Type B pancreatic cell (in vitro differentiated cells): ENCODE measurements at regions not wholly inside any gene's neighbourhood (a gene's known extent, or its start where the extent isn't known, plus 50 kb on each side); places are given as distances from the start of the nearest gene placed in this dataset.
"Not testable (repeated sequence)": the region's sequence is repeated elsewhere in the genome, so short reads cannot be mapped to it uniquely, and the experiment has no call there.

Experiments
- DNase-seq: peaks from one replicate; pipeline ENCODE4 v3.0.0; 2021; ENCODE audit warnings: mixed read lengths; ENCODE audit not compliant: unreplicated experiment; ENCODE audit errors: extremely low spot score
- H3K27ac Mint-ChIP-seq: 2 replicates; pipeline ENCODE4 v1.8.0; 2021; ENCODE audit warnings: mild to moderate bottlenecking, mixed read lengths
- H3K27me3 Mint-ChIP-seq: 2 replicates; pipeline ENCODE4 v1.8.0; 2021; ENCODE audit warnings: mixed read lengths
- H3K36me3 Mint-ChIP-seq: 2 replicates; pipeline ENCODE4 v1.8.0; 2021; ENCODE audit warnings: mixed read lengths
- H3K4me1 Mint-ChIP-seq: one replicate; pipeline ENCODE4 v1.8.0; 2021; ENCODE audit warnings: mixed read lengths; ENCODE audit not compliant: unreplicated experiment
- H3K4me3 Mint-ChIP-seq: 2 replicates; pipeline ENCODE4 v1.8.0; 2021; ENCODE audit warnings: mild to moderate bottlenecking, mixed read lengths
- H3K9me3 Mint-ChIP-seq: 2 replicates; pipeline ENCODE4 v1.8.0; 2021; ENCODE audit warnings: mixed read lengths
- TF ChIP-seq, protein P1 (sequence below): fragments of 200-600 bp; sonication (generic); conservative IDR thresholded peaks from 2 replicates; pipeline ENCODE4 v1.5.0; 2021; ENCODE audit warnings: antibody characterized with exemption, mild to moderate bottlenecking

DNA sequence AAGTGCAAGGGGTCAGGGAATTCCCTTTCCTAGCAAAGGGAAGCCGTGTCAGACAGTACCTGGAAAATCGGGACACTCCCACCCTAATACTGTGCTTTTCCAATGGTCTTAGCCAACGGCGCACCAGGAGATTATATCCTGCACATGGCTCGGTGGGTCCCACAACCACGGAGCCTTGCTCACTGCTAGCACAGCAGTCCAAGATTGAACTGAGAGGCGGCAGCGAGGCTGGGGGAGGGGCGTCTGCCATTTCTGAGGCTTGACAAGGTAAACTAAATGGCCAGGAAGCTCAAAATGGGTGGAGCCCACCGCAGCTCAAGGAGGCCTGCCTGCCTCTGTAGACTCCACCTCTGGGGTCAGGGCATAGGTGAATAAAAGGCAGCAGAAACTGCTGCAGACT, 76.5 kb upstream of the LINC00632 start:
- H3K4me1 Mint-ChIP-seq, H3K27me3 Mint-ChIP-seq, H3K9me3 Mint-ChIP-seq, H3K27ac Mint-ChIP-seq, H3K4me3 Mint-ChIP-seq, H3K36me3 Mint-ChIP-seq, DNase-seq: not testable (repeated sequence)

DNA sequence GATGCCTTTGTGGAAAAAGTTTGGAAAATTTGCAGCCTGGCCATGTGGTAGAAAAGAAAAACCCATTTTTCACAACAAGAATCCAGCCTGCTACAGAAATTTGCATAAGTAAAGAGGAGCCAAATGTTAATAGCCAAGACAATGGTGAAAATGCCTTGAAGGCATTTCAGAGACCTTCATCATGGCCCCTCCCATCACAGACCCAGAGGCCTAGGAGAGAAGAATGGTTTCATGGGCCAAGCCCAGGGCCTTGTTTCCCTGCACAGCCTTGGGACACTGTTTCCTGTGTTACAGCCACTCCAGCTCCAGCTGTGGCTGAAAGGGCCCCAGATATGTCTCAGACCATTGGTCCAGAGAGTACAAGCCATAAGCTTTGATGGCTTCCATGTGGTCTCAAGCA, 101.4 kb upstream of the LINC00632 start:
- Mint-ChIP-seq H3K27ac (no peak overlapping the region), H3K27me3 (peaks cover 4% of the 10 kb centered on the region), H3K4me1 (no peaks in the 10 kb centered on the region), H3K4me3 (no peak overlapping the region), H3K9me3 (no peaks in the 10 kb centered on the region), H3K36me3 (no peaks in the 10 kb centered on the region)
- TF ChIP-seq, protein P1, sequence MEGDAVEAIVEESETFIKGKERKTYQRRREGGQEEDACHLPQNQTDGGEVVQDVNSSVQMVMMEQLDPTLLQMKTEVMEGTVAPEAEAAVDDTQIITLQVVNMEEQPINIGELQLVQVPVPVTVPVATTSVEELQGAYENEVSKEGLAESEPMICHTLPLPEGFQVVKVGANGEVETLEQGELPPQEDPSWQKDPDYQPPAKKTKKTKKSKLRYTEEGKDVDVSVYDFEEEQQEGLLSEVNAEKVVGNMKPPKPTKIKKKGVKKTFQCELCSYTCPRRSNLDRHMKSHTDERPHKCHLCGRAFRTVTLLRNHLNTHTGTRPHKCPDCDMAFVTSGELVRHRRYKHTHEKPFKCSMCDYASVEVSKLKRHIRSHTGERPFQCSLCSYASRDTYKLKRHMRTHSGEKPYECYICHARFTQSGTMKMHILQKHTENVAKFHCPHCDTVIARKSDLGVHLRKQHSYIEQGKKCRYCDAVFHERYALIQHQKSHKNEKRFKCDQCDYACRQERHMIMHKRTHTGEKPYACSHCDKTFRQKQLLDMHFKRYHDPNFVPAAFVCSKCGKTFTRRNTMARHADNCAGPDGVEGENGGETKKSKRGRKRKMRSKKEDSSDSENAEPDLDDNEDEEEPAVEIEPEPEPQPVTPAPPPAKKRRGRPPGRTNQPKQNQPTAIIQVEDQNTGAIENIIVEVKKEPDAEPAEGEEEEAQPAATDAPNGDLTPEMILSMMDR, result no peak
- DNase-seq, result no peak

DNA sequence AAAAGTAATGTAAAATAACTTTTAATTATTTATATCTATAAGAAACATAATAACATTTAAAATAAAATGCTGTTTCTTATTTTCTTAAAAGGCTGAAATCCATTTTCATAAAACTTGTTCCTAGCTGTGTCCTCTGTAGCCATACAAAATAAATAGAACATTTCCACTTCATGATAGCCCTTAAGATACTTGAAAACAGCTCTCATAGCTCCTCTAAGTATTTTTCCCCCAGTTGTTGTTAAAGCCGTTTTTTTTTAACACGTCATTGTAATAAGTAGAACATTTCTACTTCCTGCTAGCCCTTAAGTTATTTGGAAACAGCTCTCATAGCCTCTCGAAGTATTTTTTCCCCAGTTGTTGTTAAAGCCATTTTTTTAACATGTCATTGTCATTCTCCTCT, 97.3 kb upstream of the SOX3 start:
- Mint-ChIP-seq H3K27me3 (peaks cover 4% of the 10 kb centered on the region), H3K4me3 (no peak overlapping the region), H3K27ac (no peak overlapping the region), H3K9me3 (no peaks in the 10 kb centered on the region), H3K36me3 (no peaks in the 10 kb centered on the region), H3K4me1 (no peaks in the 10 kb centered on the region)
- TF ChIP-seq, protein P1, result no peak
- no peak for DNase-seq

DNA sequence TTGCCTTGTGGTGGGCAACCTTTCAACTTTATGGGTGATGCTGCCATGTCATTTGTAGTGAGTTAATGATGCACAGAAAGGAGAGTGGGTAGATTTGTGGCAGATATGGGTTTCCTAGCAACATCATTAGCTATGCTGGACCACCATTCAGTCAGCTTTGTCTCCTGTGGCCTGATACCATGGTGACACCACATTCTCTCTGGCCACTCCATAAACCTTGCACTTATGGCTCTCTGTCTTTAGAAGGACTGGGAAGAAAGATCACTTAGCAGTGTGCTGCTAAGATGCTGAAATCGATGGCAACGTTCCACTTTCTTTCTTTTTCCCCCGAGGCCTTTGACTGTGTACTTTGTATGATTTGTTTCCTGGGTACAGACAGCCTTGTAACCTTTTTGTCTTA, 95.0 kb upstream of the SOX3 start:
- TF ChIP-seq, protein P1, result no peak
- DNase-seq, result no peak
- H3K27me3 Mint-ChIP-seq, result peaks cover 4% of the 10 kb centered on the region
- H3K4me1 Mint-ChIP-seq, result no peaks in the 10 kb centered on the region
- no peaks in the 10 kb centered on the region for H3K36me3 Mint-ChIP-seq
- no peak overlapping the region for H3K27ac Mint-ChIP-seq
- H3K4me3 Mint-ChIP-seq, result no peak overlapping the region
- no peaks in the 10 kb centered on the region for H3K9me3 Mint-ChIP-seq

DNA sequence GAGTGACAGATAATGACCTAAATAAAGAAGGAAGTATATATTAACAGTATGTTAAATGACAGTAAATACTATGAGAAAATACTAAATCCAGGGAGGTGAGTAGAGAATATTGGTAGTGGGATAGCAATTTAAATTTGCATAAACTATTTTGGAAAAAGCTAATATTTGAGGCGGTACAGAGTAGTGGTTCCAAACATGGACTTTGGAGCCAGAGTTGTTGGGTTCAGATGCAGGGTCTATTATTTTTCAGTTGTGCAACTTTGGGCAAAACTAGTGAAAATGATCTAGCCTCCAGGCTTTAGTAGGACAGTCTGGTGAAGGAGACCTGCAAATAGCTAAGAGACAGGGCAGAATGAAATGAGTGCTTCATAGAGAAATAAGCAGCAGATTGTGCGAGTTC, 84.8 kb upstream of the SOX3 start:
- no peaks in the 10 kb centered on the region for H3K4me1 Mint-ChIP-seq
- no peak overlapping the region for H3K4me3 Mint-ChIP-seq
- TF ChIP-seq, protein P1, result no peak
- no peaks in the 10 kb centered on the region for H3K36me3 Mint-ChIP-seq
- no peaks in the 10 kb centered on the region for H3K9me3 Mint-ChIP-seq
- DNase-seq, result no peak
- no peak overlapping the region for H3K27ac Mint-ChIP-seq
- peaks cover 5% of the 10 kb centered on the region for H3K27me3 Mint-ChIP-seq

DNA sequence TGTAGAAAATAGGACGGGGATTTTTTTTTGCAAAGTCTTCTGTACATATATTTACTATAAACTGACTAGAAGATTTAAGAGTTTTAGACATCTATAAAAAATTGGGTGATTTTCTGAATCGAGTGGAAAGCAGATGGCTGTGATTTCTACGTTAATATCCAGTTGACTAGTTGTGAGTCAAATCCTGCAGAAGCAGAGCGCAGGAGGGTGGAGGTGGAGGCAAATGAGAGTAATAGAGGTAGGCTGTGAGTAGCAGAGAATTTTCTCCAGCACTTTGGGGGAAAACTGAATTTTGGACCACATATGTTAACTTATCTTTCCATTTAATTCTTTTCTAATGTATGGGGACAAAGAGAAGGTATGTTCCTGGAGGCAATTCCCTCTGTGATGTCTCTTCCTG, 82.1 kb upstream of the SOX3 start:
- no peak for DNase-seq
- TF ChIP-seq, protein P1, result no peak
- no peak overlapping the region for H3K4me3 Mint-ChIP-seq
- H3K36me3 Mint-ChIP-seq, result no peaks in the 10 kb centered on the region
- no peaks in the 10 kb centered on the region for H3K4me1 Mint-ChIP-seq
- no peak overlapping the region for H3K27ac Mint-ChIP-seq
- H3K9me3 Mint-ChIP-seq, result no peaks in the 10 kb centered on the region
- peaks cover 5% of the 10 kb centered on the region for H3K27me3 Mint-ChIP-seq
